ENCODE measurements at regions not wholly inside any gene's neighbourhood (a gene's known extent, or its start where the extent isn't known, plus 50 kb on each side); places are given as distances from the start of the nearest gene placed in this dataset.

- TF ChIP-seq CTCF (conservative IDR thresholded peaks at IDR 0.05; ENCODE audit: low read depth, low read length) (no peak), EZH2 (IDR thresholded peaks at IDR 0.05; ENCODE audit: low read length, unreplicated experiment) (no peak), EZH2phosphoT487 (IDR thresholded peaks at IDR 0.05; ENCODE audit: borderline replicate concordance, low read length) (no peak)
Measured at GRCh38 chr9:99682870-99683269, 138.8 kb upstream of the NR4A3 start.

Measured in PC-3 (cell line).